ENCODE measurements at regions not wholly inside any gene's neighbourhood (a gene's known extent, or its start where the extent isn't known, plus 50 kb on each side); places are given as distances from the start of the nearest gene placed in this dataset.

DNA sequence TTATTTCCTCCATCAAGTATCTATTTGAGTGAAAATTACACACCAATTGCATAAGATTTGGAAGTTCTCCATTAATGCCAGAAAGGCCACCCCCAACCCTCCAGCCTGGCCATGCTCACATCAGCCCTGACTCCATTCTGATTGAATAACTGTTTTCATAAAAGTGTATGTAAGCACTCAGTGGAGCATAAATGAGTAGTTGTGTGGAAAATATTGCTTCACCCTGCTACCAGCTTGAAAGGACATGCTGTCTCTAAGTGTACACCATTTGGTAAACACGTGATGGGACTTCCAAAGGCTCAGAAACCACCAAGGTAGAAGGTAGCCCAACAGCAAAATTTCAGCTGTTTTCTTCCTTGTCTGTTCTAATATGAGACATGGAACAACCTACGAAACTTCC is 393.8 kb downstream of the ZNF385D start:
- DNase-seq = no peak

GRCh38 chr3:21356402-21356801 is 394.6 kb downstream of the ZNF385D start:
- no peak for DNase-seq

DNA sequence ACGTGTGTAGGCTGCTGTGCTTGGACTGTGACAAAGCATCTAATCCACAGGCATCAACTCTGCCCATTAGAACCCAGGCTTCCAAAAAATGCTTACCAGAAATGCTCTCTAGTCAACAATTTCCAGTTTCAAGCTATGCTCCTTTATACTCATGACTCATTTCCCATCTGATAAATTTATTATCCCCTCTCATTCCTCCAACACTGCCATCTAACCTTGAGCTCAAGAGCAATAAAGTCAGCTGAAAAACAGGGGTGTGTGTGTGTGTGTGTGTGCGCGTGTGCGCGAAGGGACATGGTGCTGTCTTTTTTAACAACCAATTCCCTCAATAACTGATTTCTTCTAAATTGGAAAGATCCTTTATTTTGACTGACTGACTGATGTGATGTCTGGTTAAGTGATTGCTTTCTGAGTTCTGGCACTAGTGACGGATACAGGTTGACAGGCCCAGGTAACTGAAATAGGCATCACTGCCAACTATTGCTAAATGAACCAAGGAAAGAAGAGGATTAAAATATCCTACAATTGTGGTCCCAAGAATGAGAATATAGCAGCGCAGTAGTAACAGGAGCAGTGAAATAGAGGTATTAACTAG is 405.5 kb downstream of the ZNF385D start:
- DNase-seq = no peak

DNA sequence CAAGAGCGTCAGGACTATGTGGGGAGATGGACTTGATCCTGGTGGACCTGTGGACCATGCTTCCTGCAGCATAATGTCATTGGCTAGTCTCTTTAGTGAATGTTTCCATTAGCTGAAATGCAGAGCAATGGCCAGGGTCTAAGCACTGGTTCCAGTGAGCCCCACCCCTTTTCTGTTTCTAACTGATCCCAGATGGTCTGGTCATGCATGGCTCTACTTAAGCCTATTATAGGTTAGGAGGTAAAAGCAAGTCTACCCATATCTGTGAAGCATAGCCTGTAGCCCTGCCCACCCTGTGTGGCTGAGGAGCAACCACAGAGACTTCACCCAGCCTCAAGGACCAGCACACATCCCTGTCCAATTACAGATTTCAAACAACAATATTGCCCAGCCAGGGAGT is 419.2 kb downstream of the ZNF385D start:
- DNase-seq = no peak

GRCh38 chr3:21331321-21331720 is 419.7 kb downstream of the ZNF385D start:
- no peak for DNase-seq

- no peak for DNase-seq
Measured at GRCh38 chr3:21330293-21330692, 420.7 kb downstream of the ZNF385D start.

GRCh38 chr3:21328711-21329390 is 422.2 kb downstream of the ZNF385D start:
- peak in 1 of 2 experiments; percentile 23 for DNase-seq

DNA sequence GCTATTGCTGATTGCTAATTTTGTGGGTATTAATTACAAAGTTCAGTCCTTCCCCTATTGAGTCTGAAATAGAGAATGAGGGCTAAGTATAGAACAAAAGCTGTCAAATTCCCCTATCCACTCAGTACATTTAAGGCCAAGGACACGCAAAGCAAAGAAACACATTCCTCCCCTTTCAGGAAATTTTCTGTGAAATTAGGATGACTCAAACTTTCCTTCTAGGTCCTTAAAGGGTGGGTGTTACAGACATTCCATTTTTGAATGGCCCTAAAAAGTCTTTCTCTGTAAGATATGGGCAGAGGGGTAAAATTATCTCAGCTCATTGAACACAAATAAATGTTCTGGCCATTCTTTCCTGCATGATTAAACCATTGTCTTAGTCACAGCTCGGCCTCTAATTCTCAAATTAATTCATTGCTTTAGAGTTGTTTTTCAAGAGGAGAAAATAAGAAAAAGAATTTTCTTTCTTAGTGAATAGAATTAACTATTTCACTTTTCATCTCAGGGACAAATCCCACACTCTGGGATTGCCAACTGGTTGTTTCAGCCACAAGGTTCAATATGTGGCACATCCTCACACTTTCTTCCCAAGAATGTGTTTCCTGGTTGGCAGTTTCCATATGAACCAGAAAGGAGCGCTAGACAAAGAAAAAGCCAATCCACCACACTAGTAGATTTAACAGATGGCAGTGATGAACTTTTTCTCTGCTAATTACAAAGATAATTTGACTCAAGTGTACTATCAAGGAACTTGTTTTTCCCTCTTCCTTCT is 424.1 kb downstream of the ZNF385D start:
- no peak for DNase-seq

DNA sequence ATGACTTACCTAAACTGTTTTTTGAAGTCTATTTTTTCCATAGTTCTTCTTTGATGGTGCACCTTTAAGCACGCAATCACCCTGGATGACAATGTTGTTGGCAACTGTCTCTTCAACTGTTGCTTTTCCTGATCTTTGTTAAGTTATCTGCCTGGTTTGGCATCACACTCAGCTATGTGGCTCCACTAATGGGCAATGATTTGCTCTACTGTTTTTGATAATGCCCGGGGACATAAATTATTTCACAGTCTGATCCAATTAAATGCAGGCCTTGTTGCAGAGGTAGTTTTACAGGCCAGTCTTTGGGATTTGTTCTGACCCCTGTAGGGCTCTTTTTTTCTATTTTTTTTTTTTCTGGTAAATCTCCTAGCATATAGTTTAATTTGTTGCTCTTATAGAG is 436.3 kb downstream of the ZNF385D start:
- no peak for DNase-seq

GRCh38 chr3:21310891-21311290 is 440.1 kb downstream of the ZNF385D start:
- no peak for DNase-seq

DNA sequence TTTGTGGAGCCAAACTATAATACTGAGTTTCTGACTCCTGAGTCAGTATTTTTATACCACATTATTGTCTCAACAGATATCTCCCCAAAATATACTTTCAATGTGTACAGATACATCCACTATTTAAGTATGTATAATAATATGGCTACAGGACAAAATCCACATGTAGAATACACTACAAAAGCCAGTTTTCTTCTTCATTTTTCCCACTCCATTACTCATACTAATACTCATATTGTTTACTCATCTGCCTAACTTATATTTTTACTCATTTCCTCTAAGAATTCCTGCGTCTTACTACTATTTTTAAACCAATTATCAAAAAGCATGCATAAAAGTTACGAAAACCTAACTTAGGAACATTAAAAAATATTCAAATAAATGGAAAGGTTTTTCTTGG is 440.8 kb downstream of the ZNF385D start:
- DNase-seq = no peak

DNA sequence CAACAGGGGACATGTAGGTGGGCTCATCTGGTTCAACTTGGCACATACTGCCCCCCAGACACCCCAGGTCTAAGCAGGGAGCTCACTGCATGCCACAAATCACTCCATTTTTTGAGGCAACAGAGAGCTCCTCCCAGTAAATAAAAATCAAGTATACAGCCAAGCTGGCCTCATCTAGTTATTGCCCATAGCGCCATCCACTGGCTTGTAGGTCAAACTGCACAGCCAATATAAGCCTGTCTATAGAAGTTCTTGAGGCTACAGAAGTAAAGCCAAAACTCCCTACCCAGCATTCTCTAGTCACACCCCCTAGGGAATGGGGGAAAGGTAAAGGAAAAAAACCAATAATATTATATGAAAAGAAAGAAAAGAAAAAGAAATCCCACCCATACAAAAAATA is 453.7 kb downstream of the ZNF385D start:
- DNase-seq = no peak

DNA sequence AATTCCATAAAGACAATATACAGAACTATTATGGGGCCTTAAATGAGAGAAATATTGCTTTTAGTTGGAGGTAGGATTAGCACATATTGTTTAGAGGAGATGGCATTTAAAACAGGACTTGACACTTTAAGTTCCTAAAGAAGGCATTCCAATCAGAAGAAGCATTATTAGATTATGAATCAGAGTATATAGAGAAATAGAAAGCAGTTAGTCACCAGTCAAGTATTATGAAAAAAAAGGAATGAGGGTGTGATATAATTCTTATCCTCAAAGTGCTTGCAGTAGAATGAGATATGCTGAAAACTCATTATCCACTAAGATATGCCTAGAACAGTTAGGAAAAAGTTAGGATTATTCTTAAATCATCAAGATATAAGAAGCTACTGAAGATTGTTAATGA is 456.2 kb downstream of the ZNF385D start:
- DNase-seq = no peak

DNA sequence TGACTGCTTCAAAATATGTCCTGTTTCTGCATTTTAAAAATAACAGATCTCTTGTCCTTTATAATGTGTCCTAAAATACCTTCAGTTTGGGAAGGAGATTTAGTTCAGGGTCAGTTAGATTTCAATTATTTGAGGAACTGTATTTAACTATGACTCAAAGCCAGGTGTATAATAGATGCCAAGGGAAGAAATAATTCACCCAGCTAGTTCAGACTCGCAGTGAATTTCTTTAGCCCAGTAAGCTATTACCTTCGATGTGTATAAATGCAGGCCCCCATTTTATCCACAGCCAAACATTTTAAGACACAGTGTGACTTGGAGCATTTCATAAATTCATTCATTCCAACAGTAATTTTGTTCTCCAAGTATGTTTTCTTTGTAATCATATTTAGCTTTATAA is 458.0 kb downstream of the ZNF385D start:
- DNase-seq = no peak

DNA sequence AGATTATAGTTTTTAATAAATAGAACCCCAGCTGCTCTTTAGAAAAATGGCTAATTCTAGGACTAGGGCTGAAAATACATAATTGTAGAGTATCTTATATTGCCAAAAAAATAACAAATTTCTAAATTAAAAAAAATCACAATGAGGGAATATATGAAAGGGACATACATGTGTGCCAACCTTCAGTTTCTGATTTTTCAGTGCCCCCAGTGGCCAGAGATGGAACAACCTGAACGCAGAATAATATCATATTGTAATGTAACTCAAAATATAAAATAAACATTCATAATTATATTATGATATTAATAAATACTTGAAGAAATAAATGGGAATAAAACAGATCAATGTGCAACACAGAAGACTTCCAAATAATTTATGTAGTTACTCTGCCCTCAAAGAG is 460.5 kb downstream of the ZNF385D start:
- no peak for DNase-seq

GRCh38 chr3:21274079-21274571 is 476.9 kb downstream of the ZNF385D start:
- no peak for DNase-seq

GRCh38 chr3:21273259-21274025 is 477.6 kb downstream of the ZNF385D start:
- no peak for DNase-seq

GRCh38 chr3:21271606-21272016 is 479.4 kb downstream of the ZNF385D start:
- no peak for DNase-seq

DNA sequence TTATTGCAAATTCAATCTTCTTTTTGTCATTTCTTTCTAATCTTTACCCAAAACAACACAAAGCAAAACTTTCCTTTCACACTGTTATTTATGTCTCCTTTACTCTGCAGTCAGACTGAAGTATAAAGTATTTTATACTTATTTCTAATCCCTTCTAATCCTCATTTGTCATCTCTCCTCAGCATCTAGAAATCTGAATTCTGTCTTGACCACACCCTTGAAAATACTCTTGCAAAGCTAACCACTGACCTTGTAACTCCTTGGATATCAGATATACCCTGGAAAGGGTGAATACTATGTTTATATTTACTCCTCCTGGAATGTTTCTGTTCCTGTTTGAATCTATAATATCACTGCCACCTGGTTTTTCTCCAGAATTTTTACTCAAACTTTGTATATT is 481.1 kb downstream of the ZNF385D start:
- DNase-seq = no peak

- no peak for DNase-seq
Measured at GRCh38 chr3:21260507-21260906, 490.5 kb downstream of the ZNF385D start.

- DNase-seq = no peak
Measured at GRCh38 chr3:21259896-21260295, 491.1 kb downstream of the ZNF385D start.

- DNase-seq = peak; percentile 29 to 70
Measured at GRCh38 chr3:21256932-21257331, 494.1 kb downstream of the ZNF385D start.

GRCh38 chr3:21238661-21239060 is 512.3 kb downstream of the ZNF385D start:
- DNase-seq = no peak
